ENCODE measurements at regions not wholly inside any gene's neighbourhood (a gene's known extent, or its start where the extent isn't known, plus 50 kb on each side); places are given as distances from the start of the nearest gene placed in this dataset.
"Not testable (repeated sequence)": the region's sequence is repeated elsewhere in the genome, so short reads cannot be mapped to it uniquely, and the experiment has no call there.

DNA sequence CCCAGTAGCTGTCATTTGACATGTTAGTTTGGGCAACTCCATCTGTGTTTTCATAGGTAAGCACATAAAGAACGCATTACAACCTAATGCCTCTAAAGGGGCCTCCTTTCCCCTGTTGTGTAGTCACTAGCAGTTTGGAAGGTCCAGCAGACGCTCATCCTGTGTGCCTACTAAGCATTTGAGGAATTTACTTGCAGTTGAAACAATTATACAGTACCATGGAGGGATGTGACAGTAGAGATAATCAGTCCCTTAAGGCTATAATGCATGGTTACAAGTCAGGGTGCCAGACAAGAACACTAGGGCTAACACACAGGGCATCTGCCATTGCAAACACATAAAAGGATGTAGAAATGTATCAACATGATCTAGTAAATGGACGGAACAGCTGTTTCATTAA, 138.3 kb downstream of the PCDH10 start:
- Mint-ChIP-seq H3K27me3 (ENCODE audit: unreplicated experiment) (no peaks in the 10 kb centered on the region), H3K36me3 (ENCODE audit: insufficient read depth, unreplicated experiment) (no peaks in the 10 kb centered on the region), H3K4me3 (ENCODE audit: low read depth, unreplicated experiment) (no peak overlapping the region), H3K9me3 (ENCODE audit: low read depth, unreplicated experiment) (no peaks in the 10 kb centered on the region), H3K27ac (ENCODE audit: unreplicated experiment) (no peak overlapping the region), H3K4me1 (ENCODE audit: low read depth, unreplicated experiment) (no peaks in the 10 kb centered on the region)
- BruUV-seq (replicated peaks): no TSS peak
- TF ChIP-seq, protein P1, sequence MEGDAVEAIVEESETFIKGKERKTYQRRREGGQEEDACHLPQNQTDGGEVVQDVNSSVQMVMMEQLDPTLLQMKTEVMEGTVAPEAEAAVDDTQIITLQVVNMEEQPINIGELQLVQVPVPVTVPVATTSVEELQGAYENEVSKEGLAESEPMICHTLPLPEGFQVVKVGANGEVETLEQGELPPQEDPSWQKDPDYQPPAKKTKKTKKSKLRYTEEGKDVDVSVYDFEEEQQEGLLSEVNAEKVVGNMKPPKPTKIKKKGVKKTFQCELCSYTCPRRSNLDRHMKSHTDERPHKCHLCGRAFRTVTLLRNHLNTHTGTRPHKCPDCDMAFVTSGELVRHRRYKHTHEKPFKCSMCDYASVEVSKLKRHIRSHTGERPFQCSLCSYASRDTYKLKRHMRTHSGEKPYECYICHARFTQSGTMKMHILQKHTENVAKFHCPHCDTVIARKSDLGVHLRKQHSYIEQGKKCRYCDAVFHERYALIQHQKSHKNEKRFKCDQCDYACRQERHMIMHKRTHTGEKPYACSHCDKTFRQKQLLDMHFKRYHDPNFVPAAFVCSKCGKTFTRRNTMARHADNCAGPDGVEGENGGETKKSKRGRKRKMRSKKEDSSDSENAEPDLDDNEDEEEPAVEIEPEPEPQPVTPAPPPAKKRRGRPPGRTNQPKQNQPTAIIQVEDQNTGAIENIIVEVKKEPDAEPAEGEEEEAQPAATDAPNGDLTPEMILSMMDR (IDR thresholded peaks at IDR 0.05; ENCODE audit: unreplicated experiment): no peak
- intact Hi-C loops (cut with micrococcal nuclease; ENCODE audit: unreplicated experiment): no loop called here
- no peak for DNase-seq
- CTCF ChIA-PET: no interaction called here

DNA sequence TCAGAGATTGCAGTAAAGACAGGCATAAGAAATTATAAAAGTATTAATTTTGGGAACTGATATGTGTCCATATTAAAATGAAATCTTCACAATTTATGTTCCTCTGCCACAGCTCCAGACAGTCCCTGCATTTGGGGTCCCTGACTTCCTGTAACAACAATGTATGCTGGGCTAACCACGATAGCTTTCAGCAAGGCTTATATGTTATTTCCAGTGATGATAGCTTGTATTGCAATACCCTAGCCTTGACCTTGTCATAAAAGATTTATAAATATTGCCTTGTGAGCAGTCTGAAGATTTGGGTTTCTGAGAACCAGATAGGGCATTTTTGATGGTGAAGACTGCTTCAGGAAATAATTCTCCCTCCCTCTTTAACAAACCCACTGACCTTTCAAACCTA, 129.5 kb downstream of the PCDH10 start:
- H3K9me3 Mint-ChIP-seq (ENCODE audit: low read depth, unreplicated experiment): no peaks in the 10 kb centered on the region
- CTCF ChIA-PET: no interaction called here
- no peak for DNase-seq
- no peaks in the 10 kb centered on the region for H3K4me1 Mint-ChIP-seq (ENCODE audit: low read depth, unreplicated experiment)
- intact Hi-C loops (cut with micrococcal nuclease; ENCODE audit: unreplicated experiment): no loop called here
- no peak overlapping the region for H3K4me3 Mint-ChIP-seq (ENCODE audit: low read depth, unreplicated experiment)
- TF ChIP-seq, protein P1 (IDR thresholded peaks at IDR 0.05; ENCODE audit: unreplicated experiment): no peak
- no peaks in the 10 kb centered on the region for H3K27me3 Mint-ChIP-seq (ENCODE audit: unreplicated experiment)
- H3K36me3 Mint-ChIP-seq (ENCODE audit: insufficient read depth, unreplicated experiment): no peaks in the 10 kb centered on the region
- no peak overlapping the region for H3K27ac Mint-ChIP-seq (ENCODE audit: unreplicated experiment)
- no TSS peak for BruUV-seq (replicated peaks)

DNA sequence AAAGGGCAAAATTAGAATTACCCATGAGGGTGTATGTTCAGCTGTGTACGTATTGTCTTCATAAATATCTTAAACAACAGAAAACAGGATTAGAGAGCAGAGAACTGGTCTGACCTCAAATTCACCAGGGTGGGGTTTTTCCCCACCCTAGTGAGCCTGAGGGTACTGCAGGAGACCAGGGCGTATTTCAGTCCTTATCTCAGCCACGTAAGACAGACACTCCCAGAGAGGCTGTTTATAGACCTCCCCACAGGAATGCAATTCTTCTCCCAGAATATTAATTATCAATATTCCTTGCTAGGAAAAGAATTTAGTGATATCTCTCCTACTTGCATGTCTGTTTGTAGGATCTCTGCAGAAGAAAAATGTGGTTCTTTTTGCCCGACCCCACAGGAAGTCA, 128.8 kb downstream of the PCDH10 start:
- H3K36me3 Mint-ChIP-seq (ENCODE audit: insufficient read depth, unreplicated experiment); H3K4me1 Mint-ChIP-seq (ENCODE audit: low read depth, unreplicated experiment); H3K4me3 Mint-ChIP-seq (ENCODE audit: low read depth, unreplicated experiment); CTCF ChIA-PET; DNase-seq; intact Hi-C loops (cut with micrococcal nuclease; ENCODE audit: unreplicated experiment); H3K27ac Mint-ChIP-seq (ENCODE audit: unreplicated experiment); H3K9me3 Mint-ChIP-seq (ENCODE audit: low read depth, unreplicated experiment); H3K27me3 Mint-ChIP-seq (ENCODE audit: unreplicated experiment); BruUV-seq (replicated peaks): not testable (repeated sequence)

DNA sequence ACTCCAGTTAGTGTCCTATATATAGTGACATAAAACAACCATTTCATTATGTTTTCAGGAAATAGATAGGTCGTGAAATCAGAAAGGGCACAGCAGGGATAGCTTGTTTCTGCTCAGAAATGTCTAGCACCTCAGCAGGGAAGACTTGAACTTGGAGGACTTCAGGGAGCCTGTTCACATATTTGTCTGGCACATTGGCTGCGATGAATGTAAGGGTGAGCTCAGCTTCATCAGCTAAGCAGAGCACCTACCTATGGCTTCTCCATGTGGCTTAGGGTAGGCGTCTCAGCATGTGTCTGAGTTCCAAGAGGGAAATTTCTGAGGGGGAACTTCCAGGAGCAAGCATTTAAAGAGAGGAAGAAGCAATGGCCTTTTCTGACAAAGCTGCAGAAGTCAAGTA, 126.2 kb downstream of the PCDH10 start:
- Mint-ChIP-seq H3K27ac (ENCODE audit: unreplicated experiment) (no peak overlapping the region), H3K9me3 (ENCODE audit: low read depth, unreplicated experiment) (no peaks in the 10 kb centered on the region), H3K27me3 (ENCODE audit: unreplicated experiment) (no peaks in the 10 kb centered on the region), H3K36me3 (ENCODE audit: insufficient read depth, unreplicated experiment) (no peaks in the 10 kb centered on the region), H3K4me3 (ENCODE audit: low read depth, unreplicated experiment) (no peak overlapping the region), H3K4me1 (ENCODE audit: low read depth, unreplicated experiment) (no peaks in the 10 kb centered on the region)
- no TSS peak for BruUV-seq (replicated peaks)
- no peak for DNase-seq
- CTCF ChIA-PET: no interaction called here
- TF ChIP-seq, protein P1 (IDR thresholded peaks at IDR 0.05; ENCODE audit: unreplicated experiment): no peak
- intact Hi-C loops (cut with micrococcal nuclease; ENCODE audit: unreplicated experiment): no loop called here

DNA sequence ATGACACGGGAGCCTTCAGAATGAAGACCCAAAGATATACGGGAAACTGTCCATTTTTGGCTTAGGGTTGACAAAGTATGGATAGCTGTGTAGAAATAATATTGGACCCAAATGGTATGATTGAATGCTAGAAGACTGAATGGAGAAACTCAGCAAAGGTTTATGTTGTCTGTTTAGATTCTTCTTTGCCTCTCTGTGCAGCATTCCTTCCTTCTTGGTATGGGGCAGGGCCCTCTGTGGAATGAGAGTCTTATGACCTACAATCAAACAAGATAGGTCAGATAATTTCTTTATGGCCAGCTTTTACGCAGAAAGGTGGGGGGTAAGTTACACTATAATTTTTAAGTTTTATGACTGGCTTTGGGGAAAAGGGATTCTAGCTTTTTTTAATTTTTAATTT, 124.3 kb downstream of the PCDH10 start:
- H3K27ac Mint-ChIP-seq (ENCODE audit: unreplicated experiment): no peak overlapping the region
- no peaks in the 10 kb centered on the region for H3K9me3 Mint-ChIP-seq (ENCODE audit: low read depth, unreplicated experiment)
- H3K36me3 Mint-ChIP-seq (ENCODE audit: insufficient read depth, unreplicated experiment): no peaks in the 10 kb centered on the region
- BruUV-seq (replicated peaks): no TSS peak
- CTCF ChIA-PET: no interaction called here
- no peaks in the 10 kb centered on the region for H3K27me3 Mint-ChIP-seq (ENCODE audit: unreplicated experiment)
- no peak for DNase-seq
- intact Hi-C loops (cut with micrococcal nuclease; ENCODE audit: unreplicated experiment): no loop called here
- no peaks in the 10 kb centered on the region for H3K4me1 Mint-ChIP-seq (ENCODE audit: low read depth, unreplicated experiment)
- TF ChIP-seq, protein P1 (IDR thresholded peaks at IDR 0.05; ENCODE audit: unreplicated experiment): no peak
- H3K4me3 Mint-ChIP-seq (ENCODE audit: low read depth, unreplicated experiment): no peak overlapping the region

Data from Calu3 (cell line).